SK-N-SH (cell line): ENCODE measurements at regions not wholly inside any gene's neighbourhood (a gene's known extent, or its start where the extent isn't known, plus 50 kb on each side); places are given as distances from the start of the nearest gene placed in this dataset.
"Not testable (repeated sequence)": the region's sequence is repeated elsewhere in the genome, so short reads cannot be mapped to it uniquely, and the experiment has no call there.

Experiments used
- CTCF ChIA-PET: fragments of 300-600, 350-600 bp; formaldehyde crosslinking; extraction: SDS; loops from one replicate; lab custom pipeline; 2021; lab: Yijun Ruan, JAX
- POLR2A ChIA-PET: fragments of 350-600 bp; sonication (Branson Sonifier 250); formaldehyde crosslinking; extraction: SDS; loops from one replicate; lab custom pipeline; 2020; ENCODE audit warnings: antibody characterized with exemption, inconsistent platforms; lab: Yijun Ruan, JAX
- DNase-seq: peaks from one replicate; pipeline ENCODE4 v3.0.0; 2012
- H2AFZ ChIP-seq: fragments of 200-600 bp; sonication (generic); 2 replicates; pipeline ENCODE4 v1.8.1; 2016; ENCODE audit warnings: antibody characterized with exemption, mild to moderate bottlenecking, low read depth
- H3F3A ChIP-seq: fragments of 200-600 bp; sonication (generic); replicated peaks from 2 replicates; pipeline ENCODE3; 2016; ENCODE audit warnings: antibody characterized with exemption, mild to moderate bottlenecking; ENCODE audit not compliant: insufficient read depth
- H3K27ac ChIP-seq, 2 experiments: fragments of 200-500 bp in 1 of 2; fragments of 200-600 bp in 1 of 2; sonication (Bioruptor generic) in 1 of 2; sonication (generic), shearing (Covaris generic) in 1 of 2; 2 replicates each; pipeline versions ENCODE4 v1.5.1 to v1.6.1; 2014 to 2016; ENCODE audit warnings: low read depth in 2 of 2, inconsistent platforms in 1 of 2, low read length in 1 of 2, mild to moderate bottlenecking in 1 of 2, mixed read lengths in 1 of 2
- H3K27me3 ChIP-seq: fragments of 200-600 bp; sonication (generic), shearing (Covaris generic); 2 replicates; pipeline ENCODE4 v1.6.1; 2016; ENCODE audit warnings: mixed run types; ENCODE audit not compliant: insufficient read depth
- H3K36me3 ChIP-seq, 2 experiments: fragments of 200-500 bp in 1 of 2; fragments of 200-600 bp in 1 of 2; sonication (Bioruptor generic) in 1 of 2; sonication (generic) in 1 of 2; replicated peaks in 1 of 2; 2 replicates each; pipeline versions ENCODE3 to v1.5.1; 2014 to 2016; ENCODE audit warnings: low read length in 1 of 2, mild to moderate bottlenecking in 1 of 2; ENCODE audit not compliant: insufficient read depth in 2 of 2, control insufficient read depth in 1 of 2
- H3K4me1 ChIP-seq, 2 experiments: fragments of 200-500 bp in 1 of 2; fragments of 200-600 bp in 1 of 2; sonication (Bioruptor generic) in 1 of 2; sonication (generic), shearing (Covaris generic) in 1 of 2; 2 replicates each; pipeline versions ENCODE4 v1.5.1 to v1.6.1; 2014 to 2016; ENCODE audit warnings: low read depth in 1 of 2, low read length in 1 of 2, mixed run types in 1 of 2; ENCODE audit not compliant: insufficient read depth in 2 of 2, control insufficient read depth in 1 of 2
- H3K4me2 ChIP-seq: fragments of 200-600 bp; sonication (generic), shearing (Covaris generic); 2 replicates; pipeline ENCODE4 v1.6.1; 2017; ENCODE audit warnings: mixed run types
- H3K4me3 ChIP-seq, 2 experiments: fragments of 200-500 bp in 1 of 2; fragments of 200-600 bp in 1 of 2; sonication (Bioruptor generic) in 1 of 2; sonication (generic), shearing (Covaris generic) in 1 of 2; 2 replicates each; pipeline versions ENCODE4 v1.5.1 to v1.8.1; 2014 to 2016; ENCODE audit warnings: low read depth in 2 of 2, inconsistent platforms in 1 of 2, low read length in 1 of 2, mild to moderate bottlenecking in 1 of 2, mixed read lengths in 1 of 2, moderate library complexity in 1 of 2
- H3K79me2 ChIP-seq: fragments of 200-600 bp; sonication (generic); 2 replicates; pipeline ENCODE4 v1.8.1; 2017; ENCODE audit warnings: mild to moderate bottlenecking; ENCODE audit not compliant: insufficient read depth
- H3K9ac ChIP-seq: fragments of 200-600 bp; sonication (generic); 2 replicates; pipeline ENCODE4 v1.6.1; 2017; ENCODE audit warnings: mixed run types
- H3K9me2 ChIP-seq: fragments of 200-600 bp; sonication (generic); 2 replicates; pipeline ENCODE4 v1.6.1; 2017; ENCODE audit warnings: mixed run types
- H3K9me3 ChIP-seq: fragments of 200-600 bp; sonication (generic); 2 replicates; pipeline ENCODE4 v1.6.1; 2017; ENCODE audit warnings: mixed run types, mild to moderate bottlenecking, moderate library complexity
- H4K20me1 ChIP-seq: fragments of 200-600 bp; sonication (generic); 2 replicates; pipeline ENCODE4 v1.6.1; 2017; ENCODE audit warnings: mild to moderate bottlenecking, mixed run types; ENCODE audit not compliant: insufficient read depth
- FOSL2 ChIP-seq: IDR thresholded peaks from 2 replicates; pipeline ENCODE4 v1.4.0; 2012; ENCODE audit warnings: low read depth, mild to moderate bottlenecking, moderate library complexity, borderline replicate concordance
- JUND ChIP-seq: IDR thresholded peaks from 2 replicates; pipeline ENCODE4 v1.4.0; 2012
- NFIC ChIP-seq: IDR thresholded peaks from 2 replicates; pipeline ENCODE4 v1.4.0; 2012; ENCODE audit warnings: borderline replicate concordance
- WGBS: methylation state at CpG from one replicate; pipeline ENCODE4 v1.1.6; 2017; ENCODE audit warnings: low lambda C conversion rate; 5-methylcytosine and 5-hydroxymethylcytosine counted together

DNA sequence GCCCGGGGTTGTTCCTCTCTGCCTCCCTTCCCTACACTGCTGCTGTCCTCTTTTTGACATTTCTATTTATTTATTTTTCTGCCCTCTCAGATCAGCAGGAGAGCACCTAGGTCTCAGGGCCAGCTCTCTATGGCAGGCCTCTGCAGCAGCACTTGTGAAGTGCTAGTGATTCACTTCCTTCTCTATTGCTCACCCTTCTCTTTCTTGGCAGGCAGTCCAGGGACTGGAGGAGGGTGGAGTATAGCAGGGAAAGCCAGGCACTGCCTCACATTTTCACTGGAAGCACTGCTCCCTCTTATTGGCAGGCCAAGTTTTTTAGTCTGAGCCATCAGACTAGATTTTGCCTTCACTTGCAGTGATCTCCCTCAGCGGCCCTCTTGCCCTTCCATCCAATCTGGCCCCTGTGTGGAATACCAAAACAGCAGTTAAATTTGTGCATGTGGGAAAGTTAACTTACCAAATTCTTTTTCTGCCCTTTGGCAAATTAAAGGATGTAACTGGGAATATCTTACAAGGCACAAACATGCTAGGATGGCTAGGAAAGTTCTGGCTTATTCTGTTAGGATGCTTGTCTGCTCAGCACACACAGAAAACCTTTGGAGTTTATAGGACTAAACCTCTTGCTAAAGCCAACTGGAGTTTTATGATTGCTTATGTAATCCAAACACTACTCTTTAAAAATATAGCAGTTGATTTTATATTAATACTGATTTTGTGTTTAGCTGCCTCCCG lies 847.6 kb downstream of the TTLL7 start:
- H2AFZ ChIP-seq, CTCF ChIA-PET, H3K4me1 ChIP-seq, H4K20me1 ChIP-seq, H3K27me3 ChIP-seq, H3K9me3 ChIP-seq, H3K79me2 ChIP-seq, POLR2A ChIA-PET, DNase-seq, H3K4me3 ChIP-seq, H3K4me2 ChIP-seq, H3K9ac ChIP-seq, H3K36me3 ChIP-seq, H3K9me2 ChIP-seq, H3F3A ChIP-seq: not testable (repeated sequence)
- peak overlapping the region in 1 of 2 experiments; percentile 47; a peak in 2 of 4 replicates for H3K27ac ChIP-seq
- peak; percentile 23; the same call in 1 of the 2 replicates for TF ChIP-seq FOSL2
- TF ChIP-seq JUND, result 0 out of 2 replicates have a peak, but pooled peaks have one; percentile 8
- peak; percentile 50 for TF ChIP-seq NFIC
- 48% methylated on average over 2 of the region's 3 CpGs for WGBS

DNA sequence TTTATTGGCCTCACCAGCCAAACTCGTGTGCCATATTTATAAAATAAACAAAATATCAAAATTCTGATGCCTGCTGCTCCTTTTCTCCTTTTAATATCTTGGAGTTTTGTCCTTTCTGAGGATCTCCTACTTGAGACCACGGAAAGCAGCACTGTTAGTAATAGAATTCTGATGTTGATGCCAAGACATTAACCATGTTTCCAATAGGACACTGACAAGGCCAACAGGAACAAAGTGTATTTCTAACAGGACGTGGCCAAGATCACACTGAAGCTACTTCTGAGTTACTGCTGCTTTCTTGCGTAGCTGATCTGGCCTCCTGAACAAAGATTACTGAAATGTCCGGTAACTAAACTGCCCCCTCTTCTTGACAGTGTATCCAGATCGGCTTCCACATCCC lies 848.5 kb downstream of the TTLL7 start:
- POLR2A ChIA-PET, H2AFZ ChIP-seq, DNase-seq, H3K9ac ChIP-seq, H3K79me2 ChIP-seq, H3K4me2 ChIP-seq, H3F3A ChIP-seq, H3K4me3 ChIP-seq, H3K9me3 ChIP-seq, H3K27me3 ChIP-seq, H3K36me3 ChIP-seq, H4K20me1 ChIP-seq, H3K4me1 ChIP-seq, CTCF ChIA-PET, H3K9me2 ChIP-seq: not testable (repeated sequence)
- H3K27ac ChIP-seq, result peak overlapping the region in 1 of 2 experiments; percentile 47; a peak in 2 of 4 replicates
- WGBS, result 76% methylated on average over 6 of the region's 6 CpGs

DNA sequence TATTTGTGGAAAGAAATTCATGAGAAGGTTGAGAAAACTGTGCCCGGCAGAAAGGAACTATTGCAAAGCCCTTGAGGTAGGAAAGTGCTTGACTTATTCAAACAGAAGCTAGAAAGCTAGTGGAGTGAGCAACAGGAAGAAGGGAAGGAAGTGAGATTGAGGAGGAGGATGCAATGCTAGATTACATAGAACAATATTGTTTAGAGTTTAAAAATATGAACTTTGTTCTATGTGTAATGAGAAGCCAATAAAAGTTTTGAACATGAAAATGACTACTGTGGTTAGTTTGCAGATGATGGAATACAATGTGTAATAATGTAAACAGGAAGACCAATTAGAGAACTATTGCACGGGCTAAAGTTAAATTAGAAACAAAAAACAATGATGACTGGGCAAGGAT lies 853.1 kb downstream of the TTLL7 start:
- WGBS, result 65% methylated on average over 2 of the region's 2 CpGs
- H3K4me1 ChIP-seq, H3K27ac ChIP-seq, POLR2A ChIA-PET, DNase-seq, H3K36me3 ChIP-seq, H3K79me2 ChIP-seq, H3K4me2 ChIP-seq, CTCF ChIA-PET, H3K9me2 ChIP-seq, H3F3A ChIP-seq, H3K4me3 ChIP-seq, H3K27me3 ChIP-seq, H4K20me1 ChIP-seq, H3K9me3 ChIP-seq, H3K9ac ChIP-seq, H2AFZ ChIP-seq: not testable (repeated sequence)

DNA sequence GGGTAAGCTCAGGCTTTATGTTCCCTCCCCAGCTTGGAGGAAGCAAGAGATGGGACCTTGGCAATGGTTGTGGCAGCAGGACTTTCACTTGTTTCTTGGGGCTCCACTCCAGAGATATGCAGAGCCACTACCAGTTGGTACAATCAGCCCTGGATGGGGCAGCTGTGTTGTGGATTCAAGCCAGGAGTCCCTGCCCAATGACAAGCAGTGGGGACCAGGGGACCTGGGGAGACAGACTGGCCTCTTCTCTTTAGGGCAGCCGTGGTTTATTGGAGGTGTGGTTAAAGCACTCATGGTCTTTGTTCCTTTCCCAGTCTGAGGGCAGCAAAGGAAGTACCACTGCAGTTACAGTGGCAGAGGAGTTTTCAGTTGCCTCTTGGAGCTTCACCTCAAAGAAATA lies 856.1 kb downstream of the TTLL7 start:
- CTCF ChIA-PET, H3K9me3 ChIP-seq, POLR2A ChIA-PET, H3K36me3 ChIP-seq, DNase-seq, H3K4me3 ChIP-seq, H3K4me2 ChIP-seq, H3K9me2 ChIP-seq, H2AFZ ChIP-seq, H3K4me1 ChIP-seq, H4K20me1 ChIP-seq, H3F3A ChIP-seq, H3K27me3 ChIP-seq, H3K9ac ChIP-seq, H3K27ac ChIP-seq, H3K79me2 ChIP-seq: not testable (repeated sequence)
- WGBS, result 17% methylated on average over 1 of the region's 1 CpG

DNA sequence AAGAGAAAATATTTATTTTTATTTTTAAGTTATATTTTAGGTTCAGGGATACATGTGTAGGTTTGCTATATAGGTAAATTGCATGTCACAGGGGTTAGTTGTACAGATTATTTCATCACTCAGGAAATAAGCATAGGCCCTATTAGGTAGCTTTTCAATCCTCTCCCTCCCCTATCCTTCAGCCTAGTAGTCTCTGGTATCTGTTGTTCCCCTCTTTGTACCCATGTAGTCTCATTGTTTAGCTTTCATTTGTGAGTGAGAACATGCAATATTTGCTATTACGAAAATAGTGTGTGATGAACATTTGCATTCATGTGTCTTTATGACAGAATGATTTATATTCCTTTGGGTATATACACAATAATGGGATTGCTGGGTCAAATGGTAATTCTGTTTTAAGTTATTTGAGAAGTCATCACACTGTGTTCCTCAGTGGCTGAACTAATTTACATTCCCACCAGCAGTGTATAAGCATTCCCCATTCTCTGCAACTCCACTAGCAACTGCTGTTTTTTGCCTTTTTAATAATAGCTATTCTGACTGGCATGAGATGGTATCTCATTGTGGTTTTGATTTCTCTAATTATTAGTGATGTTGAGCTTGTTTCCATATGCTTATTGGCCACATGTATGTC lies 863.3 kb downstream of the TTLL7 start:
- H3K9ac ChIP-seq, H3K27ac ChIP-seq, H3K27me3 ChIP-seq, H3K36me3 ChIP-seq, H3K79me2 ChIP-seq, DNase-seq, H3K9me3 ChIP-seq, H3K9me2 ChIP-seq, POLR2A ChIA-PET, H3K4me3 ChIP-seq, H2AFZ ChIP-seq, H3F3A ChIP-seq, H4K20me1 ChIP-seq, H3K4me2 ChIP-seq, H3K4me1 ChIP-seq: not testable (repeated sequence)
- CTCF ChIA-PET, result interaction anchor here (0.9 kb wide), 1 partner anchor 27 kb away, joined by 3 read pairs; no protein-coding TSS in a partner anchor
- 50% methylated on average over 1 of the region's 1 CpG for WGBS

DNA sequence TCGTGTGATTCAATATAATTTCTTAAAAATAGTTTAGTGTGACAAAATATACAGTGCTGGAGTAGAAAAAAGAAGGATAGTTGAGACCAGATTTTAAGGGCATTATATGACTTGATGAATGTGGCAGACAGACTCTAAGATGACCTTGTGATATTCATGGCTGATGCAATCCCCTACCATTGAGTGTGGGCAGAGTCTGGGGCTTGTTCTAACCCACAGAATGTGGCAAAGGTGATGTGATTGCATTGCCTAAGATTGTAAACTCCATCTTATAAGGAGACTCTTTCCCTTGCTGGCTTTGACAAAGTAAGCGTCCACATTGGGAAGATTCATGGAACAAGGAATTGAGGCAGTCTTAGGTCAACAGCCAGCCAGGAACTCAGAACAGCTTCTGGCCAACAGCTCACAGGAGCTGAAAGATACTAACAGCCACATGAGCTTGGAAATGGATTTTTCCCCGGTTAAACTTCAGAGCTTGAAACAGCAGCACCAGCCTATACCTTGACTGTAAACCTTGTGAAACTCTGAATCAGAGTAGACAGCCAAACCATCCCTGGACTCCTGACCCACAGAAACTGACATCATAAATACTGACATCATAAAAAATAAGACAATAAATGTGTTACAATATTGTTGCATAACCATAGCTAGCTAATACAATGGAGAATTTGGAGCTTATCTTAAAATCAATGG lies 864.5 kb downstream of the TTLL7 start:
- H3K4me1 ChIP-seq, H3K36me3 ChIP-seq, H3K9ac ChIP-seq, H4K20me1 ChIP-seq, H3K27ac ChIP-seq, H2AFZ ChIP-seq, DNase-seq, H3K27me3 ChIP-seq, H3K9me3 ChIP-seq, H3K9me2 ChIP-seq, H3K4me3 ChIP-seq, H3K79me2 ChIP-seq, H3F3A ChIP-seq, H3K4me2 ChIP-seq, POLR2A ChIA-PET: not testable (repeated sequence)
- CTCF ChIA-PET, result interaction anchor here (0.9 kb wide), 1 partner anchor 26 kb away, joined by 3 read pairs; no protein-coding TSS in a partner anchor
- WGBS, result 48% methylated on average over 2 of the region's 3 CpGs
